HG02678 (cell line): ENCODE measurements at regions not wholly inside any gene's neighbourhood (a gene's known extent, or its start where the extent isn't known, plus 50 kb on each side); places are given as distances from the start of the nearest gene placed in this dataset.
"Not testable (repeated sequence)": the region's sequence is repeated elsewhere in the genome, so short reads cannot be mapped to it uniquely, and the experiment has no call there.

Experiments
- ATAC-seq: cut with Tn5 transposase; IDR thresholded peaks from one replicate; pipeline ENCODE4 v1.9.1; 2021; ENCODE audit warnings: mild to moderate bottlenecking, moderate library complexity; ENCODE audit not compliant: unreplicated experiment

GRCh38 chr17:14744761-14745473 lies 444.0 kb downstream of the HS3ST3B1 start:
- no peak for ATAC-seq

- no peak for ATAC-seq
Observed at GRCh38 chr17:14741491-14741890, 440.6 kb downstream of the HS3ST3B1 start.

- no peak for ATAC-seq
Observed at GRCh38 chr17:14739656-14740431, 439.0 kb downstream of the HS3ST3B1 start.

GRCh38 chr17:14738652-14738988 lies 437.7 kb downstream of the HS3ST3B1 start:
- no peak for ATAC-seq

GRCh38 chr17:14737984-14738651 lies 437.2 kb downstream of the HS3ST3B1 start:
- ATAC-seq = no peak

GRCh38 chr17:14736631-14737030 lies 435.8 kb downstream of the HS3ST3B1 start:
- no peak for ATAC-seq

- no peak for ATAC-seq
Observed at GRCh38 chr17:14733376-14733775, 432.5 kb downstream of the HS3ST3B1 start.

- no peak for ATAC-seq
Observed at GRCh38 chr17:14732211-14732610, 431.3 kb downstream of the HS3ST3B1 start.

GRCh38 chr17:14731591-14731990 lies 430.7 kb downstream of the HS3ST3B1 start:
- no peak for ATAC-seq

GRCh38 chr17:14730821-14731220 lies 429.9 kb downstream of the HS3ST3B1 start:
- ATAC-seq = no peak

GRCh38 chr17:14725729-14726128 lies 424.8 kb downstream of the HS3ST3B1 start:
- no peak for ATAC-seq

- no peak for ATAC-seq
Observed at GRCh38 chr17:14724770-14725169, 423.9 kb downstream of the HS3ST3B1 start.

- ATAC-seq = not testable (repeated sequence)
Observed at GRCh38 chr17:14723349-14723748, 422.5 kb downstream of the HS3ST3B1 start.

GRCh38 chr17:14719942-14720341 lies 419.1 kb downstream of the HS3ST3B1 start:
- no peak for ATAC-seq

- no peak for ATAC-seq
Observed at GRCh38 chr17:14717859-14718258, 417.0 kb downstream of the HS3ST3B1 start.

GRCh38 chr17:14715561-14715960 lies 414.7 kb downstream of the HS3ST3B1 start:
- ATAC-seq = no peak

GRCh38 chr17:14712611-14713021 lies 411.7 kb downstream of the HS3ST3B1 start:
- ATAC-seq = no peak

- ATAC-seq = no peak
Observed at GRCh38 chr17:14704121-14704520, 403.2 kb downstream of the HS3ST3B1 start.

GRCh38 chr17:14701886-14702285 lies 401.0 kb downstream of the HS3ST3B1 start:
- no peak for ATAC-seq

GRCh38 chr17:14699574-14700185 lies 398.8 kb downstream of the HS3ST3B1 start:
- ATAC-seq = no peak

GRCh38 chr17:14693382-14693781 lies 392.5 kb downstream of the HS3ST3B1 start:
- no peak for ATAC-seq
